OCI-LY3 (cell line): ENCODE measurements at regions not wholly inside any gene's neighbourhood (a gene's known extent, or its start where the extent isn't known, plus 50 kb on each side); places are given as distances from the start of the nearest gene placed in this dataset.

Source experiments
- CTCF ChIP-seq: fragments of 200-600, 300-600 bp; sonication (generic); IDR thresholded peaks from 2 replicates; pipeline ENCODE4 v1.5.1; 2014; ENCODE audit warnings: antibody characterized with exemption, low read length, low read depth
- EZH2phosphoT487 ChIP-seq: fragments of 200-600 bp; shearing (Covaris generic); IDR thresholded peaks from 2 replicates; pipeline ENCODE4 v1.6.1; 2018; ENCODE audit warnings: antibody characterized with exemption, mixed run types, low read depth

GRCh38 chr6:40819182-40819834 lies 219.7 kb downstream of the UNC5CL start:
- TF ChIP-seq CTCF (no peak), EZH2phosphoT487 (no peak)
